Parathyroid adenoma (tissue), 2 donors: ENCODE measurements at regions not wholly inside any gene's neighbourhood (a gene's known extent, or its start where the extent isn't known, plus 50 kb on each side); places are given as distances from the start of the nearest gene placed in this dataset.

Experiments used
- H2AFZ ChIP-seq: fragments of 300-600 bp; sonication (generic); one replicate; pipeline ENCODE4 v1.7.0; 2017; ENCODE audit warnings: antibody characterized with exemption, mild to moderate bottlenecking
- H3K27ac ChIP-seq: fragments of 300-600 bp; sonication (generic); one replicate; pipeline ENCODE4 v1.7.0; 2017
- H3K27me3 ChIP-seq: fragments of 300-600 bp; sonication (generic); one replicate; pipeline ENCODE4 v1.7.0; 2017; ENCODE audit warnings: low read length; ENCODE audit not compliant: control insufficient read depth, insufficient read depth
- H3K36me3 ChIP-seq: fragments of 300-600 bp; sonication (generic); one replicate; pipeline ENCODE4 v1.7.0; 2017; ENCODE audit warnings: low read length; ENCODE audit not compliant: control insufficient read depth, insufficient read depth
- H3K4me1 ChIP-seq: fragments of 300-600 bp; sonication (generic); one replicate; pipeline ENCODE4 v1.7.0; 2017; ENCODE audit warnings: control low read depth
- H3K4me2 ChIP-seq: fragments of 300-600 bp; sonication (generic); one replicate; pipeline ENCODE4 v1.7.0; 2017; ENCODE audit warnings: low read length
- H3K4me3 ChIP-seq: fragments of 300-600 bp; sonication (generic); one replicate; pipeline ENCODE4 v1.7.0; 2017; ENCODE audit warnings: low read depth, low read length
- H3K79me2 ChIP-seq: fragments of 300-600 bp; sonication (generic); one replicate; pipeline ENCODE4 v1.7.0; 2017; ENCODE audit warnings: control low read depth
- H3K9ac ChIP-seq: fragments of 300-600 bp; sonication (generic); one replicate; pipeline ENCODE4 v1.7.0; 2017; ENCODE audit warnings: mild to moderate bottlenecking
- H3K9me3 ChIP-seq: fragments of 300-600 bp; sonication (generic); one replicate; pipeline ENCODE4 v1.7.0; 2017; ENCODE audit warnings: low read length; ENCODE audit not compliant: control insufficient read depth
- TF ChIP-seq, protein P1 (sequence below): fragments of 300-600 bp; sonication (generic); IDR thresholded peaks from one replicate; pipeline ENCODE4 v1.7.0; 2017; ENCODE audit warnings: antibody characterized with exemption, mild to moderate bottlenecking
- donor health status: primary hyperparathyroidism.

- H3K79me2 ChIP-seq: no peaks in the 10 kb centered on the region
- no peak overlapping the region for H2AFZ ChIP-seq
- H3K36me3 ChIP-seq: no peaks in the 10 kb centered on the region
- TF ChIP-seq, protein P1, sequence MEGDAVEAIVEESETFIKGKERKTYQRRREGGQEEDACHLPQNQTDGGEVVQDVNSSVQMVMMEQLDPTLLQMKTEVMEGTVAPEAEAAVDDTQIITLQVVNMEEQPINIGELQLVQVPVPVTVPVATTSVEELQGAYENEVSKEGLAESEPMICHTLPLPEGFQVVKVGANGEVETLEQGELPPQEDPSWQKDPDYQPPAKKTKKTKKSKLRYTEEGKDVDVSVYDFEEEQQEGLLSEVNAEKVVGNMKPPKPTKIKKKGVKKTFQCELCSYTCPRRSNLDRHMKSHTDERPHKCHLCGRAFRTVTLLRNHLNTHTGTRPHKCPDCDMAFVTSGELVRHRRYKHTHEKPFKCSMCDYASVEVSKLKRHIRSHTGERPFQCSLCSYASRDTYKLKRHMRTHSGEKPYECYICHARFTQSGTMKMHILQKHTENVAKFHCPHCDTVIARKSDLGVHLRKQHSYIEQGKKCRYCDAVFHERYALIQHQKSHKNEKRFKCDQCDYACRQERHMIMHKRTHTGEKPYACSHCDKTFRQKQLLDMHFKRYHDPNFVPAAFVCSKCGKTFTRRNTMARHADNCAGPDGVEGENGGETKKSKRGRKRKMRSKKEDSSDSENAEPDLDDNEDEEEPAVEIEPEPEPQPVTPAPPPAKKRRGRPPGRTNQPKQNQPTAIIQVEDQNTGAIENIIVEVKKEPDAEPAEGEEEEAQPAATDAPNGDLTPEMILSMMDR: no peak
- H3K27me3 ChIP-seq: no peaks in the 10 kb centered on the region
- H3K27ac ChIP-seq: no peak overlapping the region
- no peak overlapping the region for H3K9ac ChIP-seq
- H3K9me3 ChIP-seq: no peaks in the 10 kb centered on the region
- no peak overlapping the region for H3K4me3 ChIP-seq
- H3K4me2 ChIP-seq: no peak overlapping the region
- H3K4me1 ChIP-seq: peaks cover 12% of the 10 kb centered on the region
Measured at GRCh38 chr5:133732536-133732935, 120.2 kb upstream of the FSTL4 start.

DNA sequence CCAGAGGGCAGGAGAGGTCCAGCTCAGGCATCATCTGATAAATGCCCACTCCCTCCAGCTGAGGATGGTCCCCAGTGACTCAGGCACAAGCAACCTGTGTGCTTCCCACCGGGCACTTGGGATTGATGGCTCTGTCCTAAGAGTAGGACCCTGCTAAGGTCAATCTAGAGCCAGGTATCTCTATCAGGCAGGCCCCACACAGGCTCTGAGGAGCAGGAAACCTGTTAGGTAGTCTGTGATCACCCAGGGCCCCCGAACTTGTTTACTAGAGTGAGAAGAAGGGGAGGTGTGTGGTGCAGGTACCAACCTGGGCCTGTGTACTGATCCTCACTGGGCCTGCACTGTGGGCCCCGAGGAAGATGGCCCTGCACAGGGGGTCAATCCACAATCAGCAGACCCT lies 119.6 kb upstream of the FSTL4 start:
- TF ChIP-seq, protein P1: no peak
- Histone ChIP-seq H3K27me3 (no peaks in the 10 kb centered on the region), H3K9ac (no peak overlapping the region), H3K4me1 (peaks cover 12% of the 10 kb centered on the region), H3K36me3 (no peaks in the 10 kb centered on the region), H3K4me3 (no peak overlapping the region), H3K79me2 (no peaks in the 10 kb centered on the region), H3K27ac (no peak overlapping the region), H3K9me3 (no peaks in the 10 kb centered on the region), H3K4me2 (no peak overlapping the region), H2AFZ (no peak overlapping the region)

DNA sequence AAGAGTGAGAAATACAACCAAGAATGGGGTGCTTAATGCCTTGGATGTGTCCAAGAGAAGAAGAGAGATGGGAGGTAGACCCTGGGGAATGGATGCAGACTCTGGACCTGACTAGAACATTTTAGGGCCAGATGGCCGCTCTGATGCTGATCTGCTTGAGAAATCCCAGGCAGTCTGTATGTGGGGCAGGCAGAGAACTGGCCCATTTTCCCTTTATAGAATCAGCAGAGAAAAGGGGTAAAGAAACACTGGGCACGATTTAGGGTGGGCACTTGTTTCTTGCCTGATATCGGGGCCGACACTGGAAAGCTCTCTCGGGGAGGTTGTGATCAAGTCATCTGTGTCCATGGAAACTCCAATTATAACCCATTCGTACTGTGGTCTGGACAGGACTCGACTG lies 118.5 kb upstream of the FSTL4 start:
- no peaks in the 10 kb centered on the region for H3K27me3 ChIP-seq
- H3K4me3 ChIP-seq: no peak overlapping the region
- no peaks in the 10 kb centered on the region for H3K36me3 ChIP-seq
- H3K9me3 ChIP-seq: no peaks in the 10 kb centered on the region
- H2AFZ ChIP-seq: no peak overlapping the region
- TF ChIP-seq, protein P1: no peak
- H3K4me1 ChIP-seq: peaks cover 12% of the 10 kb centered on the region
- H3K27ac ChIP-seq: no peak overlapping the region
- no peaks in the 10 kb centered on the region for H3K79me2 ChIP-seq
- H3K9ac ChIP-seq: no peak overlapping the region
- H3K4me2 ChIP-seq: no peak overlapping the region

DNA sequence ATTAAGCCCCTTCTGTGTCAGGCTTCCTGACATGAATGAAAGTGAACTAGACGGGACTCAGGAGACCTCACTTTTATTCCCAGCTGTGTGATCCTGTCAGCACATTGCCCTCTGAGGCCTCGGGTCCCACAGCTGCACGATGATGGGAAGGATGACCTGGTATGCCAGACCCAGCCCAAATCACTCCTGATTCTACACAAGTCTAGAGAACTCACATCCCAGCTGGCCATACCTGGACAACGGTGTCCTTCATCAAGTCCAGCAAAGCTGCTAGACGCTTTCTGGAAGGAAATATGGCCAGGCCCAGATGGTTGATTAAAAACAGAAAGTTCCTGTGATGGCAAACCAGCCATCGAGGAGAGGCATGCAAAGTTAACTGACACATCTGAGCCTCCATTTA lies 118.0 kb upstream of the FSTL4 start:
- Histone ChIP-seq H3K4me3 (no peak overlapping the region), H3K27ac (no peak overlapping the region), H3K79me2 (no peaks in the 10 kb centered on the region), H3K9me3 (no peaks in the 10 kb centered on the region), H2AFZ (no peak overlapping the region), H3K4me1 (peaks cover 7% of the 10 kb centered on the region), H3K9ac (no peak overlapping the region), H3K36me3 (no peaks in the 10 kb centered on the region), H3K4me2 (no peak overlapping the region), H3K27me3 (no peaks in the 10 kb centered on the region)
- TF ChIP-seq, protein P1: no peak

DNA sequence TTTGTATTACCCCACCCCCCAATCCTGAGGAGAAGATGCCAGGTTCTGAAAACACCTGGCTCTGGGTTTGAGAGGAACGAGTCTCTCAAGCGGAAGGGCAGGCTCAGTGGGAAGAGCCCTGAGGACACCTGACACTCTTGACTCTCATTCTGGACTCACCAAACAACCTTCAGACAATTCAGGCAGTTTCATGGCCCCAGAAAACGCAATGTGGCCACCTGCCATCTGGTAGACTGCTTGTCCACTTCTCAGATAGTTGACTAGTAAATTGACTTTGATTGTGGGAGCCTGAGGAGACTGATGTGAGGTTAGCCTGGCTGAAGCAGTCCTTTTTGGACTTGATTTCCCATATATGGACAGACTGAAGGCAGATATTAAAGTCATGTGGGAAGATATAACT lies 117.5 kb upstream of the FSTL4 start:
- TF ChIP-seq, protein P1: no peak
- Histone ChIP-seq H3K9me3 (no peaks in the 10 kb centered on the region), H3K27me3 (no peaks in the 10 kb centered on the region), H3K4me3 (no peak overlapping the region), H3K36me3 (no peaks in the 10 kb centered on the region), H3K4me1 (peaks cover 4% of the 10 kb centered on the region), H3K27ac (no peak overlapping the region), H3K9ac (no peak overlapping the region), H3K79me2 (no peaks in the 10 kb centered on the region), H3K4me2 (no peak overlapping the region), H2AFZ (no peak overlapping the region)
